HepG2 (cell line): ENCODE measurements at regions not wholly inside any gene's neighbourhood (a gene's known extent, or its start where the extent isn't known, plus 50 kb on each side); places are given as distances from the start of the nearest gene placed in this dataset.

ENCODE experiments used
- ATAC-seq: fragments of 200-7000 bp; cut with Tn5 transposase; 3 replicates; pipeline ENCODE4 v1.9.1; 2020; ENCODE audit warnings: mild to moderate bottlenecking, moderate library complexity
- BruUV-seq: library from RNA; stranded (reverse); fragments of 400-500 nt; replicated peaks from 2 replicates; lab custom pipeline; 2021; lab: Mats Ljungman, UMichigan
- CTCF ChIA-PET: fragments of 300-600 bp; formaldehyde crosslinking; extraction: SDS; loops from one replicate; lab custom pipeline; 2021; ENCODE audit warnings: low total read pairs, inconsistent platforms, low intra/inter-chr PET ratio; lab: Yijun Ruan, JAX
- POLR2A ChIA-PET: fragments of 350-600 bp; sonication (Branson Sonifier 250); formaldehyde crosslinking; loops from one replicate; lab custom pipeline; 2020; ENCODE audit warnings: antibody characterized with exemption, inconsistent platforms; lab: Yijun Ruan, JAX
- DNase-seq: peaks from one replicate; pipeline ENCODE4 v3.0.0-alpha.2; 2015; ENCODE audit warnings: low spot score
- FAIRE-seq: peaks from 3 replicates; lab custom pipeline; 2011; peaks lifted over from hg19 to GRCh38; lab: Jason Lieb, UNC
- H2AFZ ChIP-seq: one replicate; pipeline ENCODE4 v1.6.1; 2011; ENCODE audit warnings: low read length, inconsistent platforms
- H3K27ac ChIP-seq: fragments of 300-600 bp; 3 replicates; pipeline ENCODE4 v1.8.0; 2011; ENCODE audit warnings: mixed run types, mild to moderate bottlenecking, mixed read lengths, low read length, inconsistent platforms; ENCODE audit not compliant: insufficient read depth; ENCODE audit errors: extremely low read length
- H3K27me3 ChIP-seq, 2 experiments: fragments of 200-600 bp in 1 of 2; 2 replicates in 1 of 2; 3 replicates in 1 of 2; pipeline versions ENCODE4 v1.6.0 to v1.8.0; 2011; ENCODE audit warnings: low read length in 2 of 2, mild to moderate bottlenecking in 2 of 2, moderate library complexity in 2 of 2, inconsistent platforms in 1 of 2; ENCODE audit not compliant: insufficient read depth in 2 of 2, control insufficient read depth in 1 of 2
- H3K36me3 ChIP-seq, 2 experiments: fragments of 200-600 bp in 1 of 2; replicated peaks in 1 of 2; 2 replicates in 1 of 2; 3 replicates in 1 of 2; pipeline versions ENCODE4 v1.5.1 to v1.8.0; 2011; ENCODE audit warnings: low read length in 2 of 2, inconsistent platforms in 1 of 2; ENCODE audit not compliant: insufficient read depth in 2 of 2, control insufficient read depth in 1 of 2
- H3K4me1 ChIP-seq: 2 replicates; pipeline ENCODE4 v1.5.1; 2012; ENCODE audit warnings: low read length, inconsistent platforms; ENCODE audit not compliant: insufficient read depth
- H3K4me2 ChIP-seq: 2 replicates; pipeline ENCODE4 v1.6.0; 2011; ENCODE audit warnings: low read depth, low read length, inconsistent platforms
- H3K4me3 ChIP-seq, 3 experiments: fragments of 200-600 bp in 1 of 3; sonication (generic), shearing (Covaris generic) in 1 of 3; replicated peaks in 1 of 3; 2 replicates each; pipeline ENCODE4 v1.5.1; 2011 to 2016; ENCODE audit warnings: low read length in 3 of 3, inconsistent platforms in 2 of 3, low read depth in 2 of 3, mild to moderate bottlenecking in 2 of 3, control low read depth in 1 of 3, mixed read lengths in 1 of 3; ENCODE audit not compliant: insufficient read depth in 1 of 3
- H3K79me2 ChIP-seq: one replicate; pipeline ENCODE4 v1.6.1; 2011; ENCODE audit warnings: low read length, inconsistent platforms; ENCODE audit not compliant: insufficient read depth
- H3K9ac ChIP-seq: 2 replicates; pipeline ENCODE4 v1.6.0; 2011; ENCODE audit warnings: mild to moderate bottlenecking, low read depth, low read length, inconsistent platforms; ENCODE audit not compliant: insufficient read depth
- H3K9me3 ChIP-seq: 2 replicates; pipeline ENCODE4 v1.5.1; 2012; ENCODE audit warnings: mild to moderate bottlenecking, low read length
- H4K20me1 ChIP-seq: 2 replicates; pipeline ENCODE4 v1.6.0; 2011; ENCODE audit warnings: inconsistent platforms, mild to moderate bottlenecking, low read length, moderate library complexity; ENCODE audit not compliant: insufficient read depth
- CERS6 ChIP-seq: sonication (generic); formaldehyde crosslinking; IDR thresholded peaks from 2 replicates; pipeline ENCODE4 v1.5.0; 2020; ENCODE audit warnings: missing genetic modification reagents
- FOXC1 ChIP-seq: sonication (generic); formaldehyde crosslinking; IDR thresholded peaks from 2 replicates; pipeline ENCODE4 v1.8.0; 2022; ENCODE audit warnings: mild to moderate bottlenecking, missing genetic modification reagents, borderline replicate concordance
- HNRNPK ChIP-seq: fragments of 200-400 bp; formaldehyde crosslinking; IDR thresholded peaks from 2 replicates; pipeline ENCODE4 v1.6.1; 2018; ENCODE audit warnings: low read length, low read depth, moderate library complexity, mild to moderate bottlenecking; ENCODE audit not compliant: poor library complexity, severe bottlenecking
- MTF2 ChIP-seq: sonication (generic); formaldehyde crosslinking; IDR thresholded peaks from 2 replicates; pipeline ENCODE4 v1.5.0; 2020; ENCODE audit warnings: missing genetic modification reagents, borderline replicate concordance
- MXI1 ChIP-seq: IDR thresholded peaks from 3 replicates; pipeline ENCODE4 v1.6.1; 2012; ENCODE audit warnings: low read depth, low read length, inconsistent platforms, borderline replicate concordance
- PCBP2 ChIP-seq: fragments of 200-400 bp; formaldehyde crosslinking; optimal IDR thresholded peaks from 2 replicates; pipeline ENCODE3; 2018; ENCODE audit warnings: low read length, low read depth; ENCODE audit not compliant: poor library complexity, severe bottlenecking
- ZGPAT ChIP-seq: IDR thresholded peaks from 2 replicates; pipeline ENCODE4 v1.6.1; 2016; ENCODE audit warnings: mild to moderate bottlenecking
- ZNF331 ChIP-seq: sonication (generic); formaldehyde crosslinking; IDR thresholded peaks from 2 replicates; pipeline ENCODE4 v1.4.0; 2020; ENCODE audit warnings: missing genetic modification reagents
- ZNF354B ChIP-seq: sonication (generic); formaldehyde crosslinking; IDR thresholded peaks from 2 replicates; pipeline ENCODE4 v1.8.0; 2022; ENCODE audit warnings: mild to moderate bottlenecking, missing genetic modification reagents
- ZNF609 ChIP-seq: sonication (generic); formaldehyde crosslinking; IDR thresholded peaks from 2 replicates; pipeline ENCODE4 v1.4.0; 2020; ENCODE audit warnings: mild to moderate bottlenecking, missing genetic modification reagents, borderline replicate concordance
- ZNF703 ChIP-seq: sonication (generic); formaldehyde crosslinking; IDR thresholded peaks from 2 replicates; pipeline ENCODE4 v1.5.1; 2020; ENCODE audit warnings: missing genetic modification reagents, mild to moderate bottlenecking, moderate library complexity, borderline replicate concordance
- ZNF724P ChIP-seq: sonication (generic); formaldehyde crosslinking; IDR thresholded peaks from 2 replicates; pipeline ENCODE4 v1.8.0; 2022; ENCODE audit warnings: missing genetic modification reagents, borderline replicate concordance
- WGBS: methylation state at CpG from one replicate; pipeline ENCODE4 v1.1.6; 2017; ENCODE audit warnings: low lambda C conversion rate; 5-methylcytosine and 5-hydroxymethylcytosine counted together
- in situ Hi-C: cut with HindIII; loops from 2 replicates; pipeline ENCODE4 v1.10.0; 2017; ENCODE audit warnings: low pct_unique_long_range_greater_than_20kb; ENCODE audit not compliant: extremely low pct_ligation_motif_present
- intact Hi-C: fragments of 100-400 bp; cut with micrococcal nuclease; formaldehyde crosslinking; loops from one replicate; pipeline ENCODE4 v1.10.0; 2022; ENCODE audit not compliant: unreplicated experiment

- Histone ChIP-seq H3K4me1 (no peaks in the 10 kb centered on the region), H3K4me2 (no peak overlapping the region), H4K20me1 (no peaks in the 10 kb centered on the region), H3K9ac (no peak overlapping the region), H3K36me3 (no peaks in the 10 kb centered on the region), H3K4me3 (no peak overlapping the region), H2AFZ (no peak overlapping the region), H3K27ac (no peak overlapping the region), H3K27me3 (no peaks in the 10 kb centered on the region), H3K9me3 (peaks cover 20% of the 10 kb centered on the region; the same call in 1 of the 2 replicates), H3K79me2 (no peaks in the 10 kb centered on the region)
- no TSS peak for BruUV-seq
- WGBS = 5% methylated on average over 2 of the region's 2 CpGs
- in situ Hi-C loops (no loop called here), intact Hi-C loops (no loop called here)
- FAIRE-seq = no peak
- CTCF ChIA-PET = no interaction called here
- DNase-seq = no peak
- POLR2A ChIA-PET = no interaction called here
- ATAC-seq = no peak
- TF ChIP-seq PCBP2 (peak; percentile 91), HNRNPK (peak; percentile 86), MTF2 (CRISPR knock-in tag) (no peak)
Measured at GRCh38 chr20:54766483-54766882, 291.1 kb downstream of the DOK5 start.

GRCh38 chr20:54763366-54763765 is 288.0 kb downstream of the DOK5 start:
- POLR2A ChIA-PET = no interaction called here
- no peak overlapping the region for H3K4me2 ChIP-seq
- no peak for ATAC-seq
- DNase-seq = no peak
- no TSS peak for BruUV-seq
- CTCF ChIA-PET = no interaction called here
- no peaks in the 10 kb centered on the region for H3K4me1 ChIP-seq
- no peaks in the 10 kb centered on the region for H3K79me2 ChIP-seq
- FAIRE-seq = no peak
- TF ChIP-seq ZNF354B (CRISPR knock-in tag) (no peak), ZNF703 (CRISPR knock-in tag) (no peak), CERS6 (CRISPR knock-in tag) (no peak), ZGPAT (no peak), ZNF609 (CRISPR knock-in tag) (no peak), ZNF724P (CRISPR knock-in tag) (no peak), MXI1 (no peak), ZNF331 (CRISPR knock-in tag) (no peak), FOXC1 (no peak)
- no peak overlapping the region for H3K27ac ChIP-seq
- no peak overlapping the region for H3K9ac ChIP-seq
- H4K20me1 ChIP-seq = no peaks in the 10 kb centered on the region
- peaks cover 29% of the 10 kb centered on the region for H3K9me3 ChIP-seq
- H3K4me3 ChIP-seq = no peak overlapping the region
- intact Hi-C loops (no loop called here), in situ Hi-C loops (no loop called here)
- H3K36me3 ChIP-seq = no peaks in the 10 kb centered on the region
- no peaks in the 10 kb centered on the region for H3K27me3 ChIP-seq
- no peak overlapping the region for H2AFZ ChIP-seq
- 37% methylated on average over 1 of the region's 1 CpG for WGBS
